HUES48 (cell line): ENCODE measurements at regions not wholly inside any gene's neighbourhood (a gene's known extent, or its start where the extent isn't known, plus 50 kb on each side); places are given as distances from the start of the nearest gene placed in this dataset.
"Not testable (repeated sequence)": the region's sequence is repeated elsewhere in the genome, so short reads cannot be mapped to it uniquely, and the experiment has no call there.

Experiments used
- H3K27ac ChIP-seq: one replicate; pipeline ENCODE4 v1.7.0; 2013; ENCODE audit warnings: low read depth, low read length, inconsistent platforms
- H3K27me3 ChIP-seq: 2 replicates; pipeline ENCODE4 v1.6.1; 2013; ENCODE audit warnings: mild to moderate bottlenecking, low read length; ENCODE audit not compliant: control insufficient read depth, insufficient read depth
- H3K36me3 ChIP-seq: 2 replicates; pipeline ENCODE4 v1.6.1; 2013; ENCODE audit warnings: low read length; ENCODE audit not compliant: control insufficient read depth, insufficient read depth
- H3K4me1 ChIP-seq: 2 replicates; pipeline ENCODE4 v1.6.1; 2013; ENCODE audit warnings: mild to moderate bottlenecking, low read length; ENCODE audit not compliant: control insufficient read depth, insufficient read depth
- H3K4me3 ChIP-seq: 2 replicates; pipeline ENCODE4 v1.5.1; 2013; ENCODE audit warnings: mild to moderate bottlenecking, low read depth, low read length
- H3K9ac ChIP-seq: 2 replicates; pipeline ENCODE4 v1.6.1; 2013; ENCODE audit warnings: mild to moderate bottlenecking, low read depth, low read length, moderate library complexity
- H3K9me3 ChIP-seq: 2 replicates; pipeline ENCODE4 v1.6.1; 2013; ENCODE audit warnings: low read length; ENCODE audit not compliant: control insufficient read depth, insufficient read depth

DNA sequence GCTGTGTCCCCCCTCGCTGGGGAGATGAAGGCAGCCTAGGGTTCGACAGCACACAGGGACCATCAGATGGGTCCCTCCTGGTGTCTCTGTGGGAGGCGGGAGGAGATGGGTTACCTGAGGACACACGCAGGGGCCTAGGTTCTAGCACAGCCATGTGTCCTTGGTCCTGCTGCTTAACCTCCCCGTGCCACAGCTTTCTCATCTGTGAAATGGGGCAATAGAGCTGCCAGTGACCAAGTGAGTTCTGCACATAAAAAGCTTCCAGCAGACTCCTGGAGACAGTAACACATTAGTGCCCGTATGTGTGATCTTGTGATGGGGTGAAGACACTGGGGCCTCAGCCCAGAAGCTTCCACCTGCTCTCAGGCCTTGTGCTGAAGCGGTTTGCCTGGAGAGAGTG lies 96.0 kb upstream of the GSE1 start:
- Histone ChIP-seq H3K27ac (no peak overlapping the region), H3K4me3 (no peak overlapping the region), H3K27me3 (no peaks in the 10 kb centered on the region), H3K36me3 (no peaks in the 10 kb centered on the region), H3K9me3 (no peaks in the 10 kb centered on the region), H3K9ac (no peak overlapping the region), H3K4me1 (peaks cover 16% of the 10 kb centered on the region)

DNA sequence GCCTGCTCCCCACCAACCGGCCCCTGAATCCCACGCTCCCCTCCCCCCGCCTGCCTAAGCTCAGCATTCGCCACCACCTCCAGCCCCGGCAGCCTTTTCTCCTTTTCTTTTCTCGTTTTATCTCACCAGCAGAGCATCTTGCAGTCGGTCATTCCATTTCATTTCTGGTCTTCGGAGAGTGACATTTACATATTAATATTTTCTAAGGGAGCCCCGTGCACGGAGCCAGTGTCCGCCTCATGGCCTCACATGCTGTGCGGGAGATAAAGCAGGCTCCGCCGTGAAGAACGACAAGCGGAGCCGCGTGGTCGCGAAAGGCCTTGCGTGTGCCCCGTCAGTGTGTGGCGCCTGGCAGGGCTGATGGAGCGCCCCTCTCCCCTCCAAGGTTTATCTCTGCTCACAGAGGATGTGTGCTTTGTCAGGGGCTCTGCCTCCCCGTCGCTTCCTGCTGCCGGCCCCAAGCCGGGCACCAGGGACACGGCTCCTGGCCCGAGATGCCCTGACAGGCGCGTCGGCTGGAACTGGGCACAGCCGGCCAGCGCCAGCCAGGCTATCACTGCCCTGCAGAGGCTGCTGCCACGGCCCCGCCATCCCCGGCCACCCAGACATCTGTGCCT lies 95.5 kb upstream of the GSE1 start:
- Histone ChIP-seq H3K27me3 (no peaks in the 10 kb centered on the region), H3K9me3 (no peaks in the 10 kb centered on the region), H3K9ac (no peak overlapping the region), H3K27ac (no peak overlapping the region), H3K36me3 (no peaks in the 10 kb centered on the region), H3K4me3 (no peak overlapping the region), H3K4me1 (peaks cover 16% of the 10 kb centered on the region)

DNA sequence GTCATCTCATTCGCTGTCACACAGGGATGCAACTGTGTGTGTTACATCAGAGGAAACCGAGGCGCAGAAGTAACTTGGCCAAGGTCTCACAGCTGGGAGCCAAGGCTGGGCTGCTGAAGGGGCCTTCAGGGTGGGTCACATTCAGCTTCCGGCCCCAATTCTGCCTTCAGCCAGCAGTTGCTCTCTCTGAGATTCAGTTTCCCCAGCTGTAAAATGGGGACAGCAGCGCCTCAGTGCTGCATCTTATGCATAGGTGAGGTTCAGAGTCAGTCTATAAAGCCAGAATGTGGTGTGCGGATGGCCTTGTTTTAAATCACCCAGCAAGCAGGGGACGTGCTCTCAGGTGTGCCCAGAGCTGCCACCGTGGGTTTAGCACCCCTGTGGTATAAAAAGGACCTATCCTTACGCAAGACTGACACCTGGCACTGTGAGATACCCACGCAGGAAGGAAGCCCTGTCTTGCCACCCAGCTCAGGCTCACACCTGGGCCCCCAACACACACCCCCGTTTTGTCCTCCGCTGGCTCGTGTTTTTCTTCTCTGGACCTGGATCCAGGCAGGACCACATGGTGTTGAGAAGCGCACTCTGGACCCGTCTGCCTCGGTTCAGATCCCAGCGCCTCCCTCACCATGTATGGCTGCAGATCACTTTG lies 94.6 kb upstream of the GSE1 start:
- H3K9me3 ChIP-seq: no peaks in the 10 kb centered on the region
- no peak overlapping the region for H3K9ac ChIP-seq
- no peaks in the 10 kb centered on the region for H3K36me3 ChIP-seq
- no peak overlapping the region for H3K4me3 ChIP-seq
- H3K4me1 ChIP-seq: peaks cover 23% of the 10 kb centered on the region
- no peak overlapping the region for H3K27ac ChIP-seq
- H3K27me3 ChIP-seq: no peaks in the 10 kb centered on the region

DNA sequence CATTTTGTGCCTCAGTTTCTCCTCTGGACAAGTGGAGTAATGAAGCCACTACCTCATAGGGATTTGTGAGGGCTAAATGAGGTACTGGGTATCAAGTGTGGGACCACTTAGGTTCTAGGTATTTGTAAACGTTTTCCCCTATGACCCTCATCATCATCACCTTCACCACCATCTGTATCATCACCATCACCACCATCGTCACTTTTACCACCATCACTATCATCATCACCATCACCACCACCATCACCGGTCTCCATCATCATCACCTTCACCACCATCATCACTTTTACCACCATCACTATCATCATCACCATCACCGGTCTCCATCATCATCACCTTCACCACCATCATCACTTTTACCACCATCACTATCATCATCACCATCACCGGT lies 94.1 kb upstream of the GSE1 start:
- not testable (repeated sequence) for H3K4me3 ChIP-seq, H3K27ac ChIP-seq, H3K36me3 ChIP-seq, H3K9ac ChIP-seq, H3K9me3 ChIP-seq, H3K27me3 ChIP-seq
- peaks cover 25% of the 10 kb centered on the region for H3K4me1 ChIP-seq

DNA sequence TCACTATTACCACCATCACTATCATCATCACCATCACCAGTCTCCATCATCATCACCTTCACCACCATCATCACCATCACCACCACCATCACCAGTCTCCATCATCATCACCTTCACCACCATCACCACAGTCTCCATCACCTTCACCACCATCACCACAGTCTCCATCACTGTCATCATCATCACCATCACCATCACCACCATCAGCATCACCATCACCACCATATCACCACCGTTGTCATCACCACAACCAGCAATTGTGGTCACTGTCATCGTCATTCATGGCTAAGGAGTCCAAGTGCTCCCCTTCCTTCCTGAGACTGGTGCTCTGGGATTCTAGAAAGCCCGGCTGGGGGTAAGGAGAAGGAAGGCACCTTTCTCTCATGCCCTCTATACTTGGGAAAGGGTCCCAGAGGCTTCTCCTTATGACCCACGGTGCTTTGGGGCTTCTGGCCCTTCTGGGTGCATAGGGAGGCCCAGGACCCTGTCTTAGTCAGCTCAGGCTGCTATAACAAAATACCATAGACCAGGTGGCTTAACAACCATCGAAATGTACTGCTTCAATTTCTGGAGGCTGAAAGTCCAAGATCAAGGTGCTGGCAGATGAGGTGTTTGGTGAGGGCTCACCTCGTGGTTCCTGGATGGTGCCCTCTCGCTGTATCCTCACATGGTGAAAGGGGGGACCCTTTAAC lies 93.4 kb upstream of the GSE1 start:
- Histone ChIP-seq H3K4me3 (no peak overlapping the region), H3K27me3 (no peaks in the 10 kb centered on the region), H3K27ac (no peak overlapping the region), H3K9ac (no peak overlapping the region), H3K9me3 (no peaks in the 10 kb centered on the region), H3K4me1 (peaks cover 27% of the 10 kb centered on the region), H3K36me3 (no peaks in the 10 kb centered on the region)

DNA sequence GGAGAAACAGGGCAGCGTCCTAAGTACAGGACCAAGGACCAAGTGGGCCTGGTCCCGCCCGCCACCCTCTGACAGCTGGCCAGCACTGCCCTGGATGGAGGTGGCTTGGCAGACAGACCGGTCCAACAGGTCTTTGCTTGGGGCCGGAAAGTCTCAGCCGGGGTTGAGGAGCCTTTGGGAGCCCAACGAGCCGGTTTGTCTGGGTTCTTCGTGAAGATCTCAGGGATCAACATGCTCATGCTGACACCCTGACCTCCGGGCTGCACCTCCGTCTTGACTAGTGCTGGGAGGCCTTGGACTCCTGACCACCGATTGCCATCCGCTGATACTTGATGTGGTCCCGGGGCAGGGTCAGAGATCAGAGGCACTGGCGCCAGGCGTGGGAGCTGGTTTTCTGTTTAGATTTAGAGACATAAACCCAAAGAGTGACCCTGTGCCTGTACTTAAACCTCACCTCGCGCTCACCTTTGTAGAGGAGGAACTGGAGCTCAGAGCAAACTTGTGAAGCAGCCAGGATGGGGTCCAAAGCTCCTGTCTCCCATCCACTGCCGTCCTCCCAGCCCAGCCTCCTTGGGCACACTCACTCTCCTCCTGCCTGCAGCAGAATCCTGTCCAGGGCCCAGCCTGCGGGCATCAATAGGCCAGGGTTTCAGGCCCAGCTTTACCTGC lies 92.1 kb upstream of the GSE1 start:
- no peaks in the 10 kb centered on the region for H3K27me3 ChIP-seq
- H3K9ac ChIP-seq: no peak overlapping the region

DNA sequence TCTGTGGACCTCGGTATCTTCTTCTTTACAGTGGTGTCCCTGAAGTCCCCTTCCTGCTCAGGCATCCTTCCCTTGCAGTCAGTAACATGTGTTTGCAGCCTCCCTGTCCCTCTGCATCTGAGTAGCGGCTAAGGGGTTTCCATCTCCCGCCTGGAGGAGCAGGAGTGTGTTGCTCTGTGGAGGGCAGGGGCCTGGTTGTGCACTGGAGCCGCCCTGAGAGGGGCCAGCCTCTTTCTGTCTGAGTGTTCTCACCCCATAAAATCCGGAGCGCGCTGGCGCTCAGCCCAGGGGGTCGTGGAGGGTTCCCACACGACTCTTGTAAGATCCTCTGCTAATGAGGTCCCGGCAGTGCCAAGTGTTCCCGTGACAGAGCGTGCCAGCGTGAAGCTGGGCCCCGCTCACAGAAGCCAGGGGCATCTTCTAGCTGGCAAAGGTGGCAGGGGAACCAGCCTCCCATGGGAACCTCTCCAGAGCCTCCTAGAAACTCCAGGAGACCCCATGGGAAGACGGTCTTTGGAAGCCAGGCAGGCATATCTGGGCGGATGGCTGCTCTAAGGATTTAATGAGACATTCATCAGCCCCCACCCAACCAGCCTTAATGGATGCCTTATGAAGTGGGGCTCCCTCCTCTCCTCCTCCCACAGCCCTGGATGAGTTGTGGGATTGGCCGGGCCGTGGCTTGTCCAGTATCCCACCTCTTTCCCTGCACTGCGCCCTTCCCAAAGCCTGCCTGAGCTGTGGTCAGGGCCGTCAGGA lies 91.4 kb upstream of the GSE1 start:
- peaks cover 25% of the 10 kb centered on the region for H3K4me1 ChIP-seq
- no peaks in the 10 kb centered on the region for H3K27me3 ChIP-seq
- no peaks in the 10 kb centered on the region for H3K36me3 ChIP-seq
- H3K4me3 ChIP-seq: no peak overlapping the region
- no peaks in the 10 kb centered on the region for H3K9me3 ChIP-seq
- H3K27ac ChIP-seq: no peak overlapping the region
- H3K9ac ChIP-seq: no peak overlapping the region

More for the DNA sequence above, 92.1 kb upstream of the GSE1 start:
- no peaks in the 10 kb centered on the region for H3K9me3 ChIP-seq
- H3K27ac ChIP-seq: no peak overlapping the region
- no peaks in the 10 kb centered on the region for H3K36me3 ChIP-seq
- H3K4me1 ChIP-seq: peaks cover 25% of the 10 kb centered on the region
- H3K4me3 ChIP-seq: no peak overlapping the region

DNA sequence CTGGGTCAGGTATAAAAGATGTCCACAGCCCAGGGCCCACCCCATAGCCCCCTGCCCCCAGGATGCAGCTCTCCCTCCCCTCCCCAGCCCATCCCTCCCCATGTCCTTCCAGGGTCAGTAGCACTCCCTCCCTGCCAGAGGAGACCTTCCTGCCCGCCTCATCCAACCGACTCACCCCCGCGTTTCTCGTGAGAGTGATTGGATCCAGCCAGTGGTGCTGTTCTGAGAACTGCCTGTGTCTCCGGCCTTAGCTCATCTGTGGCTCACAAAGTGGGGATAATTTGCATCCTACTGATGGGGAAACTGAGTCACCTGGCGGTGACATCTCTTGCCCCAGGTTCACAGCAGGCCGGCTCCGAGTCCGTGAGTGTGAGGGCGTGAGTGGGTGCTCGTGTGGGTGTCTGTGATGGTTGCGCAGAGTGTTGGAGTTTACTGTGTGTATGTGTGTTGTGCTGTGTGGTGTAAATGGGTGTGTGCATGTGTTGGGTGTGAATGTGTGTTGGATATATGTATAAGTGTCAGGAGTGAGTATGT lies 90.7 kb upstream of the GSE1 start:
- Histone ChIP-seq H3K4me3 (no peak overlapping the region), H3K9ac (no peak overlapping the region), H3K27ac (no peak overlapping the region), H3K36me3 (no peaks in the 10 kb centered on the region), H3K4me1 (peaks cover 25% of the 10 kb centered on the region), H3K9me3 (no peaks in the 10 kb centered on the region), H3K27me3 (no peaks in the 10 kb centered on the region)

DNA sequence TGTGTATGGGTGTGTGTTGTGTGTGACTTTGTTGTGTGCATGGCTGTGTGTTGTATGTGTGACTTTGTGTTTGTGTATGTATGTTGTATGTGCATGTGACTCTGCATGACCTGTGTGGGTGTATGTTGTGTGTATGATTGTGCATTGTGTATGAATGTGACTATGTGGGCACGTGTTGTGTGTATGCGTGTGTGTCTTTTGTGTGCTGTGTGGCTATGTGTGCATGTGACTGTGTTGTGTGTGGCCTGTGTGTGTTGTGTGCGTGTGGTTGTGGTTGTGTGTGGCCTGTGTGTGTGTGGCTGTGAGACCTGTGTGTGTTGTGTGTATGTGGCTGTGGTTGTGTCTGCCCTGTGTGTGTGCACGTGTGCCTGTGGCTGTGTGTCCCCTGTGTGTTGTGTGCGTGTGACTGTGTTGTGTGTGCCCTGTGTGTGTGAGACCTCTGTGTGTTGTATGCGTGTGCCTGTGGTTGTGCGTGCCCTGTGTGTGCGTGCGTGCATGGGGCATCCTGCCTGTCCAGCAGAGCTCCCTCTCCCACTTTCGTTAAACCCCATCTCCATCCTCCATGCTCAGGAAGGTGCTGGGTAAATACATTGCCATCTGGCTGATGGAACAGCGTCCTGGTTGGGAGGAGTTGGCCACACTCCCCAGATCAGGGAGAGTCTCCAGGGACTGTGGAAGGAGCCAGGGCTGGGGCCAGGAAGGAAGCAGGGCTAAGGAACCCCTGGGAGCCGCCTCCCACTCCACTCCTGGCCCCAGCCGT lies 90.1 kb upstream of the GSE1 start:
- peaks cover 25% of the 10 kb centered on the region for H3K4me1 ChIP-seq
- no peak overlapping the region for H3K9ac ChIP-seq
- H3K4me3 ChIP-seq: no peak overlapping the region
- no peaks in the 10 kb centered on the region for H3K27me3 ChIP-seq
- no peaks in the 10 kb centered on the region for H3K9me3 ChIP-seq
- no peak overlapping the region for H3K27ac ChIP-seq
- no peaks in the 10 kb centered on the region for H3K36me3 ChIP-seq
